Heart left ventricle (tissue), 16 donors: ENCODE measurements at regions not wholly inside any gene's neighbourhood (a gene's known extent, or its start where the extent isn't known, plus 50 kb on each side); places are given as distances from the start of the nearest gene placed in this dataset.

Source experiments
- ATAC-seq, 4 donors: fragments of 200-7000 bp; cut with Tn5 transposase; one replicate each; pipeline ENCODE4 v1.9.1; 2020 to 2022; ENCODE audit warnings: moderate library complexity in 4 of 4, mild to moderate bottlenecking in 3 of 4, moderate number of reproducible peaks in 1 of 4
- DNase-seq, 5 donors: peaks; one replicate each; pipeline ENCODE4 v3.0.0-alpha.2; 2020
- H3K27ac ChIP-seq, 12 donors: fragments of 200-600 bp; sonication (generic) in 4 of 12; one replicate each; pipeline versions ENCODE4 v1.5.0 to v1.8.0; 2016 to 2022; ENCODE audit warnings: mild to moderate bottlenecking in 2 of 12
- H3K27me3 ChIP-seq, 9 donors: fragments of 200-600 bp; sonication (generic) in 2 of 9; one replicate each; pipeline versions ENCODE4 v1.5.1 to v1.8.0; 2016 to 2022; ENCODE audit warnings: mild to moderate bottlenecking in 3 of 9
- H3K36me3 ChIP-seq, 9 donors: fragments of 200-600 bp; sonication (generic) in 2 of 9; one replicate each; pipeline versions ENCODE4 v1.5.0 to v1.8.0; 2018 to 2022; ENCODE audit warnings: mild to moderate bottlenecking in 2 of 9
- H3K4me1 ChIP-seq, 12 donors: fragments of 200-600 bp; sonication (generic) in 4 of 12; one replicate each; pipeline versions ENCODE4 v1.5.0 to v1.8.0; 2016 to 2022; ENCODE audit warnings: mild to moderate bottlenecking in 3 of 12
- H3K4me3 ChIP-seq, 12 donors: fragments of 200-600 bp; sonication (generic) in 4 of 12; one replicate each; pipeline versions ENCODE4 v1.5.0 to v1.8.0; 2017 to 2022; ENCODE audit warnings: mild to moderate bottlenecking in 9 of 12, moderate library complexity in 4 of 12
- H3K9me3 ChIP-seq, 12 donors: fragments of 200-600 bp; sonication (generic) in 4 of 12; one replicate each; pipeline versions ENCODE4 v1.5.0 to v1.8.0; 2016 to 2022; ENCODE audit warnings: mild to moderate bottlenecking in 1 of 12
- CTCF ChIP-seq, 12 donors: fragments of 200-600 bp; sonication (generic) in 4 of 12; IDR thresholded peaks; one replicate each; pipeline versions ENCODE4 v1.5.0 to v1.8.0; 2018 to 2022; ENCODE audit warnings: antibody characterized with exemption in 12 of 12, mild to moderate bottlenecking in 5 of 12
- POLR2A ChIP-seq, 2 donors: fragments of 450-650 bp; IDR thresholded peaks; one replicate each; pipeline ENCODE4 v1.6.1; 2017; ENCODE audit warnings: antibody characterized with exemption in 2 of 2, mild to moderate bottlenecking in 2 of 2, moderate library complexity in 2 of 2
- WGBS, 4 donors: extraction: QIAGEN DNeasy Blood & Tissue Kit in 2 of 4; methylation state at CpG; one replicate each; pipeline versions ENCODE4 v1.1.5 to v1.1.7; 2013 to 2018; 5-methylcytosine and 5-hydroxymethylcytosine counted together
- intact Hi-C, 10 donors: fragments of 100-400 bp; cut with DNase I; formaldehyde crosslinking; loops; one replicate each; pipeline versions ENCODE4 v1.11.1 to v1.14.2; 2022
- donor health status: ischemic (EF 13 %, LVEDD 7.1; RV severe dilation, severe dysfunction).
- donor health status: healthy with polysubstance abuse.
- donor health status: DM: no; HTN: yes; CAD: no.
- donor health status: DM: no; HTN: no; CAD: no.
- donor health status: ischemic (EF 25% LVEDD 6.9; RV normal size, moderate dysfunction).
- donor health status: ischemic (EF 25% LVEDD 5.7; RV mildly dilated, moderate dysfunction).
- donor health status: healthy.
- donor health status: DM: yes; HTN: yes; CAD: no.
- donor health status: ischemic (EF 35%, LVEDD 5.7; RV mildly dilated, moderate dysfunction).
- donor health status: nonischemic (EF 11% LVEDD 7.7; RV severe dilation, severe dysfunction).
- donor health status: DM: yes; HTN: yes; CAD: no.
- donor health status: PGD.
- donor health status: ischemic (EF 29% LVEDD 5.4; RV normal size, mild dysfunction).
- donor health status: nonischemic (EF 23%, LVEDD 6.1; RV moderate dilation, normal function).

GRCh38 chr20:17860301-17861197 lies 108.0 kb downstream of the SNX5 start:
- Histone ChIP-seq H3K27me3 (no peaks in the 10 kb centered on the region), H3K27ac (no peak overlapping the region), H3K4me3 (no peak overlapping the region), H3K4me1 (peaks cover 0 to 32% (median 12%) of the 10 kb centered on the region in 12 donors), H3K9me3 (no peaks in the 10 kb centered on the region), H3K36me3 (no peaks in the 10 kb centered on the region)
- TF ChIP-seq CTCF (IDR thresholded peaks at IDR 0.05), result no peak
- WGBS, 4 donors, result 93 to 97% (median 94%) methylated on average over 15 of the region's 15 CpGs
- no peak for ATAC-seq
- no peak for DNase-seq
- intact Hi-C loops, result no loop called here

DNA sequence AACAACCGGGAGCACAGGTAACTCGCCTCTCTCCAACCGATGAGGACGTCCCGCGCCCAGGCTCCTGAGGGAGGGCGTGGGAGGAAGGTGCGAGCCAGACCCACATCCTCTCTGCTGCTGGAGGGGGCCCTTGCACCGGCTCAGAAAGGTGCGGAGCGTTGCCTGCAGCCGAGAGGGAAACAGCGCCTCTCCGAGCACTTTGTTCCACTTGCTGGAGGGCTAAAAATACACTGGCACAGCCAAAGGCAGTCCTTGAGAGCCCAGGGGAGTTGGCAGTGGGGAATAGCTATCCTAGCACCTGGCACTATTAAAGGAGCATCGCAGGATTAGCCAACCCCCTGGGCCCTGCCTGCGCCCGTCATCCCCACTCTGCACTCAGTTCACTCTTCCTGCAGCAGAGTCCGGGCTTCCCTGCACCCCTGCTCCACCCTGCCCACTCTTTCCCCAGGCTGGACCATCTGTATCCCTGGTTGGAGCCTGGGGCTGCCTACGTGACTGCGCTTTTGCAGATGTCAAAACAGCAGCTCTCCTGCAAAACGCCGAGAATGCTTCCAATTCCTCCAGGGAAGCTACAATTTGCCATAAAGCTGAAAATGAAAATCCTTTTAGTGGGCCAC lies 108.9 kb downstream of the SNX5 start:
- intact Hi-C loops, result no loop called here
- TF ChIP-seq CTCF (IDR thresholded peaks at IDR 0.05) (peak in 3 of 12 donors; percentile 24 to 32 (median 28)), POLR2A (IDR thresholded peaks at IDR 0.05) (no peak)
- H3K36me3 ChIP-seq, result no peaks in the 10 kb centered on the region
- H3K4me1 ChIP-seq, result peaks cover 0 to 32% (median 12%) of the 10 kb centered on the region in 12 donors
- DNase-seq (peak in 3 of 5 donors; percentile 48 to 76 (median 69)), ATAC-seq (peak; percentile 53 to 97 (median 90))
- no peak overlapping the region for H3K4me3 ChIP-seq
- 36 to 53% (median 43%) methylated on average over 21 to 22 of the region's 22 CpGs for WGBS, 4 donors
- H3K27me3 ChIP-seq, result no peaks in the 10 kb centered on the region
- no peaks in the 10 kb centered on the region for H3K9me3 ChIP-seq
- H3K27ac ChIP-seq, result peak overlapping the region in 1 of 12 donors; percentile 25

DNA sequence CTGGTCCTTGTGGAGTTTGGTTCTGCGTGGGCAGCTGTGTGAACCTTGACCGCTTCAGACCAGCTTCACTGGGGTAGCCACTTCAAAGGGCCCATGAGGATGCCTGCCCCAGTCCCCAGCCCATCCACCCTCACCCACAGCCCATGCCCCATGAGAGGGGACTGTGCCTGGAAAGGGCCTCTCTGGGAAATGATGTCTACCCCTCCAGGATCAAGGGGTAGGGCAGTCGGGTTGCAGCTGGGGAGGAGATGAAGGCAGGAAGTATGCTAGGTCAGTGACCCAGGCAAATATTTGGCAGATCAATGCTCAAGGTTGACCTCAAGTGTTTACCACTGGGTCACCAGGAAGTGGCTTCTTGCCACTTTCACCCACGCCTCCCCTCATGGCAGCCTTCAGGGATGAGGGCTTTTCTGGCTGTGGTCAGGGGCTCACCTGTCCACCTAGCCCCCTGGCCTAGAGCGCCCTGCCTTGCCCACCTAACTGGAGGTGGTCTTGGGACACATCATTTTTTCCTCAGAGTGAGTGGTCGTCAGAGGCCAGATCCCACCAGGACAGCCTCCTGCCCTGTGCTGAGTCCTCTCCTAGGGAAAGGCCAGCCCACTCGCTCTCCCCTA lies 109.5 kb downstream of the SNX5 start:
- Histone ChIP-seq H3K4me3 (no peak overlapping the region), H3K4me1 (peaks cover 0 to 29% (median 14%) of the 10 kb centered on the region in 12 donors), H3K36me3 (no peaks in the 10 kb centered on the region), H3K27ac (peak overlapping the region in 1 of 12 donors; percentile 25), H3K9me3 (no peaks in the 10 kb centered on the region), H3K27me3 (no peaks in the 10 kb centered on the region)
- DNase-seq, result no peak
- TF ChIP-seq CTCF (IDR thresholded peaks at IDR 0.05) (no peak), POLR2A (IDR thresholded peaks at IDR 0.05) (no peak)
- 77 to 86% (median 83%) methylated on average over 5 to 7 of the region's 7 CpGs for WGBS, 4 donors
- peak in 3 of 4 donors; percentile 2 to 4 (median 3) for ATAC-seq
- intact Hi-C loops, result no loop called here

DNA sequence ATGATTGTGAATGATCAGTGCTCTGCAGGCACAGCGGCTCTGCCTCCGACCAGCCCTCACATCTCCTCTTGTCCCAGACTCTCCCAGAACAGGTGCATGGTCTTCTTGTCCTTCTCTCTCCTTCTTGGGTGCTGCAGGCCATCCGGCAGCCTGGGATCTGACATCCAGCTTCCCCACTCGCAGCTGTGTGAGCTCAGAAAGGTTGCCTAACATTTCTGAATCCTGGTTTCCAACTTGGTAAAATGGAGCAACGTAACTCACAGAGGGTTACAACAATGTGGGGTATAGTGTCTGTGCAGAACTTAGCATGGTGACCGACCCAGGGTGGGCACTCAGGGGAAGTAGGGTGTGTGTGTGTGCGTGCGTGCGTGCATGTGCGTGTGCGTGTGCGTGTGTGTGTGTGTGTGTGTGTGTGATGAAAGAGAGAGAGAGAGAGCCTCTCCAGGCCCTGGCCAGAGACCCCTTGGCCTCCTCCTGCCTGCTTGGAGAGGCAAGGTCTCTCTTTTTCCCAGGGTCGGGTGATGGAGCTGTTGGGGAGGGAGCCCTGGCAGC lies 110.1 kb downstream of the SNX5 start:
- Histone ChIP-seq H3K27me3 (no peaks in the 10 kb centered on the region), H3K9me3 (no peaks in the 10 kb centered on the region), H3K4me1 (peaks cover 0 to 23% (median 14%) of the 10 kb centered on the region in 12 donors), H3K27ac (no peak overlapping the region), H3K36me3 (no peaks in the 10 kb centered on the region), H3K4me3 (no peak overlapping the region)
- TF ChIP-seq POLR2A (IDR thresholded peaks at IDR 0.05) (no peak), CTCF (IDR thresholded peaks at IDR 0.05) (no peak)
- no peak for DNase-seq
- 77 to 96% (median 92%) methylated on average over 13 of the region's 13 CpGs for WGBS, 4 donors
- intact Hi-C loops, result no loop called here
- no peak for ATAC-seq
